ENCODE measurements at regions not wholly inside any gene's neighbourhood (a gene's known extent, or its start where the extent isn't known, plus 50 kb on each side); places are given as distances from the start of the nearest gene placed in this dataset.

- intact Hi-C loops (cut with DNase I; ENCODE audit: low total_unique reads) = no loop called here
- H3K36me3 ChIP-seq (ENCODE audit: low read depth, missing control alignments) = no peaks in the 10 kb centered on the region
- 75 to 80% methylated on average over 6 of the region's 6 CpGs for WGBS, 2 donors
- H3K4me1 ChIP-seq = no peaks in the 10 kb centered on the region
- no peaks in the 10 kb centered on the region for H3K27me3 ChIP-seq
- H3K4me3 ChIP-seq = no peak overlapping the region
- H3K27ac ChIP-seq = no peak overlapping the region
- no peaks in the 10 kb centered on the region for H3K9me3 ChIP-seq
- TF ChIP-seq CTCF (IDR thresholded peaks at IDR 0.05) (no peak), POLR2A (IDR thresholded peaks at IDR 0.05) (no peak)
- DNase-seq = no peak
Observed at GRCh38 chr10:28743576-28743975, 66.3 kb downstream of the BAMBI start.

DNA sequence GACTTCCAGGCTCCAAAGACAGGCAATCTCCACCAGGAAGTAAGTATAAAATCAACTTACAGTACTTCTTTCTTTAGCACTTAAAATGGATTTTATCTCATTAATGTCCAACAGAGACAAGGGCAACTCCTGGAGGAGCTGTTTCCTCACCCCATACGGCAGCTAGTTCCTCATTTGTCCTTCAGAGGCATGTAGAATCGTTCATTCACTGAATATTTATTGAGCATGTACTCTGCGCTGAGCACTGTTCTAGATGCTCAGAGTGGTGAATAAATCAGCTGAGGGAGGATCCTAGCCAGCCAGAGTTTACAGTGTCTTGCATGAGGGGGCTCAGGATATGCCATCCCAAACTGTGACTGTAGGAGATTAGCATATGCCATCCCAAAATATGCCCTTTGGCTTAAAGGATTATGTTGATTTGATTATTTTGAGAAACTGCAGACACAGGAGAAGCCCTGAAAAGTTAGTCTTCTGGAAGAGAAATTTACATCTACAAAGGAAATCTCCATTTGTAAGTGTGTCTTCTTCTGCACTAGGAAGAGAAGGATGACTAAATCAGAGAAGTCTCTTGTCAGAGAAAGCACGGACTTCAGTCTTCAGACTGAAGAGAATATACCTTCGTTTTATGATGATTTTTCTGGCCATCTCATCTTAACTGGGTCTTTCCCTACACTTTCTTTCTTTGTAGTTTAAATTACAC lies 66.9 kb downstream of the BAMBI start:
- Histone ChIP-seq H3K9me3 (no peaks in the 10 kb centered on the region), H3K36me3 (ENCODE audit: low read depth, missing control alignments) (no peaks in the 10 kb centered on the region), H3K27me3 (no peaks in the 10 kb centered on the region), H3K27ac (no peak overlapping the region), H3K4me1 (no peaks in the 10 kb centered on the region), H3K4me3 (no peak overlapping the region)
- WGBS, 2 donors = 74 to 78% methylated on average over 5 of the region's 5 CpGs
- intact Hi-C loops (cut with DNase I; ENCODE audit: low total_unique reads) = no loop called here
- DNase-seq = no peak
- TF ChIP-seq POLR2A (IDR thresholded peaks at IDR 0.05) = no peak
- TF ChIP-seq CTCF (IDR thresholded peaks at IDR 0.05) = no peak

DNA sequence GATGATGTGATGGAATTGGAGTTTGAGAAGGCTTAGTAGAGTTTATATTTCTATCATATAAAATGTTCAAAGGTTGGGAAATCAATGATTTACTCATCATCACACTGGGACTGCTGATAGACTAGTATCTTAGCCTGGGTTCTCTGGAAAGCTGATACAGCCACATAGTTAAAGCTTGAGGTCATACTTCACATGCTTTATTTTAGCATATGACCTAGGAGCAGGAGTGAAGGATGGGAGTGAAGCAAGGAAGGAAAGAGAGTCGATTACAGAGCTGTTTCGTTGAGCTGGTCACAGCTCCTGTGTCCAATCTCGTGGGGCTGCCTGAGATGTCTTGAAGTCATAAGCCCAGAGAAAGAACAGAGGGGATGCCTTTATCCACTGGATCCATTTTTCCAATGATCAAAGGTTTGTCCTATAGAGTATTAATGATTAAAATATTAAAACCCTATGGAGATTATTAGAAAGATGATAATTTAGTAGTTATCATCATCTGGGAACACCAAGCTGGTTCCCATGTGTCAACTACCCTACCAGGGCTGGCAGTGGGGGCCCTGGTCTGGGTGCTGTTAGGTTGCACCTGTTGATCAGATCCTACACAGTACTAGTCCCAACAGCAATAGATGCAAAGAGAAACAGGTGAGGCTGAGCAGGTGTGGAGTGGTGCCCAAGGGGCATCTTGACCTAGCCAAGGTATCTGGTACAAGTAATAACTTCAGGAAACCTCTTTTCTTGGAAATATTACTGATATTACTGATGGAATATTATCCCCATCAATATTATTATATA lies 77.8 kb downstream of the BAMBI start:
- no peak overlapping the region for H3K27ac ChIP-seq
- TF ChIP-seq CTCF (IDR thresholded peaks at IDR 0.05) (no peak), POLR2A (IDR thresholded peaks at IDR 0.05) (no peak)
- no peak for DNase-seq
- H3K9me3 ChIP-seq = no peaks in the 10 kb centered on the region
- H3K4me3 ChIP-seq = no peak overlapping the region
- H3K36me3 ChIP-seq (ENCODE audit: low read depth, missing control alignments) = no peaks in the 10 kb centered on the region
- WGBS, 2 donors = 75 to 77% methylated on average over 3 of the region's 3 CpGs
- intact Hi-C loops (cut with DNase I; ENCODE audit: low total_unique reads) = no loop called here
- H3K27me3 ChIP-seq = no peaks in the 10 kb centered on the region
- no peaks in the 10 kb centered on the region for H3K4me1 ChIP-seq

GRCh38 chr10:28761084-28761846 lies 83.9 kb downstream of the BAMBI start:
- no peaks in the 10 kb centered on the region for H3K36me3 ChIP-seq (ENCODE audit: low read depth, missing control alignments)
- H3K4me1 ChIP-seq = no peaks in the 10 kb centered on the region
- no peak overlapping the region for H3K27ac ChIP-seq
- no peak overlapping the region for H3K4me3 ChIP-seq
- intact Hi-C loops (cut with DNase I; ENCODE audit: low total_unique reads) = no loop called here
- WGBS, 2 donors = 62% methylated on average over 5 of the region's 5 CpGs
- no peak for DNase-seq
- TF ChIP-seq CTCF (IDR thresholded peaks at IDR 0.05) = no peak
- no peak for TF ChIP-seq POLR2A (IDR thresholded peaks at IDR 0.05)
- no peaks in the 10 kb centered on the region for H3K9me3 ChIP-seq
- no peaks in the 10 kb centered on the region for H3K27me3 ChIP-seq
